ENCODE measurements at regions not wholly inside any gene's neighbourhood (a gene's known extent, or its start where the extent isn't known, plus 50 kb on each side); places are given as distances from the start of the nearest gene placed in this dataset.

- no peak overlapping the region for H3K9ac ChIP-seq (ENCODE audit: low read length)
- no peaks in the 10 kb centered on the region for H3K27me3 ChIP-seq (replicated peaks; ENCODE audit: insufficient read depth, low read length)
- no peak overlapping the region for H3K4me3 ChIP-seq (ENCODE audit: low read length)
- H3K36me3 ChIP-seq (replicated peaks; ENCODE audit: insufficient read depth, low read length) = no peaks in the 10 kb centered on the region
- H3K9me2 ChIP-seq (replicated peaks; ENCODE audit: insufficient read depth, low read length) = no peaks in the 10 kb centered on the region
- DNase-seq = no peak
- H2AFZ ChIP-seq (ENCODE audit: low read length) = no peak overlapping the region
- no peak overlapping the region for H3K27ac ChIP-seq (ENCODE audit: low read length)
- no peak for TF ChIP-seq EZH2phosphoT487 (IDR thresholded peaks at IDR 0.05; ENCODE audit: low read length)
- TF ChIP-seq EZH2 (optimal IDR thresholded peaks at IDR 0.05; ENCODE audit: low read depth, low read length) = no peak
- TF ChIP-seq CTCF (IDR thresholded peaks at IDR 0.05; ENCODE audit: low read length) = no peak
- no peaks in the 10 kb centered on the region for H3K9me3 ChIP-seq (replicated peaks; ENCODE audit: insufficient read depth, low read length)
- H3F3A ChIP-seq (ENCODE audit: insufficient read depth, low read length) = no peaks in the 10 kb centered on the region
- no peaks in the 10 kb centered on the region for H3K79me2 ChIP-seq (ENCODE audit: low read length)
- H4K20me1 ChIP-seq (ENCODE audit: insufficient read depth, low read length) = no peaks in the 10 kb centered on the region
- no peaks in the 10 kb centered on the region for H3K4me1 ChIP-seq (ENCODE audit: low read length)
- H3K4me2 ChIP-seq (ENCODE audit: low read depth, low read length) = no peak overlapping the region
Measured at GRCh38 chr6:155854787-155855186, 399.1 kb upstream of the NOX3 start.

GRCh38 chr6:155853011-155853410 lies 397.4 kb upstream of the NOX3 start:
- no peaks in the 10 kb centered on the region for H3K79me2 ChIP-seq (ENCODE audit: low read length)
- no peak overlapping the region for H3K4me3 ChIP-seq (ENCODE audit: low read length)
- no peak overlapping the region for H2AFZ ChIP-seq (ENCODE audit: low read length)
- no peaks in the 10 kb centered on the region for H3K9me2 ChIP-seq (replicated peaks; ENCODE audit: insufficient read depth, low read length)
- H3K9me3 ChIP-seq (replicated peaks; ENCODE audit: insufficient read depth, low read length) = no peaks in the 10 kb centered on the region
- H3K27ac ChIP-seq (ENCODE audit: low read length) = no peak overlapping the region
- no peaks in the 10 kb centered on the region for H3K27me3 ChIP-seq (replicated peaks; ENCODE audit: insufficient read depth, low read length)
- H3K9ac ChIP-seq (ENCODE audit: low read length) = no peak overlapping the region
- no peak overlapping the region for H3K4me2 ChIP-seq (ENCODE audit: low read depth, low read length)
- no peak for TF ChIP-seq EZH2 (optimal IDR thresholded peaks at IDR 0.05; ENCODE audit: low read depth, low read length)
- no peak for TF ChIP-seq EZH2phosphoT487 (IDR thresholded peaks at IDR 0.05; ENCODE audit: low read length)
- TF ChIP-seq CTCF (IDR thresholded peaks at IDR 0.05; ENCODE audit: low read length) = no peak
- no peaks in the 10 kb centered on the region for H4K20me1 ChIP-seq (ENCODE audit: insufficient read depth, low read length)
- H3F3A ChIP-seq (ENCODE audit: insufficient read depth, low read length) = no peaks in the 10 kb centered on the region
- no peak for DNase-seq
- no peaks in the 10 kb centered on the region for H3K36me3 ChIP-seq (replicated peaks; ENCODE audit: insufficient read depth, low read length)
- H3K4me1 ChIP-seq (ENCODE audit: low read length) = no peaks in the 10 kb centered on the region

GRCh38 chr6:155850408-155850841 lies 394.8 kb upstream of the NOX3 start:
- no peaks in the 10 kb centered on the region for H4K20me1 ChIP-seq (ENCODE audit: insufficient read depth, low read length)
- H3K4me3 ChIP-seq (ENCODE audit: low read length) = no peak overlapping the region
- no peak for DNase-seq
- H3K9me3 ChIP-seq (replicated peaks; ENCODE audit: insufficient read depth, low read length) = no peaks in the 10 kb centered on the region
- H3K36me3 ChIP-seq (replicated peaks; ENCODE audit: insufficient read depth, low read length) = no peaks in the 10 kb centered on the region
- H3F3A ChIP-seq (ENCODE audit: insufficient read depth, low read length) = no peaks in the 10 kb centered on the region
- no peak for TF ChIP-seq EZH2phosphoT487 (IDR thresholded peaks at IDR 0.05; ENCODE audit: low read length)
- TF ChIP-seq CTCF (IDR thresholded peaks at IDR 0.05; ENCODE audit: low read length) = no peak
- TF ChIP-seq EZH2 (optimal IDR thresholded peaks at IDR 0.05; ENCODE audit: low read depth, low read length) = no peak
- no peaks in the 10 kb centered on the region for H3K79me2 ChIP-seq (ENCODE audit: low read length)
- H3K4me2 ChIP-seq (ENCODE audit: low read depth, low read length) = no peak overlapping the region
- H3K9ac ChIP-seq (ENCODE audit: low read length) = no peak overlapping the region
- no peaks in the 10 kb centered on the region for H3K9me2 ChIP-seq (replicated peaks; ENCODE audit: insufficient read depth, low read length)
- H3K4me1 ChIP-seq (ENCODE audit: low read length) = no peaks in the 10 kb centered on the region
- no peaks in the 10 kb centered on the region for H3K27me3 ChIP-seq (replicated peaks; ENCODE audit: insufficient read depth, low read length)
- H3K27ac ChIP-seq (ENCODE audit: low read length) = no peak overlapping the region
- H2AFZ ChIP-seq (ENCODE audit: low read length) = no peak overlapping the region
